Erythroblast (primary cell): ENCODE measurements at regions not wholly inside any gene's neighbourhood (a gene's known extent, or its start where the extent isn't known, plus 50 kb on each side); places are given as distances from the start of the nearest gene placed in this dataset.

Experiments used
- GATA1 ChIP-seq: IDR thresholded peaks from 2 replicates; pipeline ENCODE4 v1.6.1; 2011; ENCODE audit warnings: low read depth, mild to moderate bottlenecking, control low read depth, low read length, moderate library complexity
- POLR2A ChIP-seq: IDR thresholded peaks from 2 replicates; pipeline ENCODE4 v1.6.1; 2011; ENCODE audit warnings: mild to moderate bottlenecking, low read length

- TF ChIP-seq POLR2A, result no peak
- no peak for TF ChIP-seq GATA1
Observed at GRCh38 chr18:41602034-41602433, 353.0 kb upstream of the PIK3C3 start.
